Activated CD4-positive, alpha-beta T cell treated with anti-CD3 and anti-CD28 coated beads for 1 hour (primary cell): ENCODE measurements at regions not wholly inside any gene's neighbourhood (a gene's known extent, or its start where the extent isn't known, plus 50 kb on each side); places are given as distances from the start of the nearest gene placed in this dataset.
A peak's percentile ranks its signal among the peaks of the same experiment; 100 is the strongest.
"Not testable (repeated sequence)": the region's sequence is repeated elsewhere in the genome, so short reads cannot be mapped to it uniquely, and the experiment has no call there.

Experiments
- DNase-seq: peaks from one replicate; pipeline ENCODE4 v3.0.0-alpha.2; 2020

- DNase-seq, result no peak
These were observed 129.5 kb downstream of the UTP18 start for GRCh38 chr17:51389875-51390274.

- DNase-seq, result no peak
These were observed 131.8 kb downstream of the UTP18 start for GRCh38 chr17:51391982-51392654.

- DNase-seq, result no peak
These were observed 135.3 kb downstream of the UTP18 start for GRCh38 chr17:51395621-51396020.

- DNase-seq, result no peak
These were observed 137.2 kb downstream of the UTP18 start for GRCh38 chr17:51397361-51398127.

- DNase-seq, result no peak
These were observed 137.8 kb downstream of the UTP18 start for GRCh38 chr17:51398128-51398525.

- DNase-seq, result no peak
These were observed 138.3 kb downstream of the UTP18 start for GRCh38 chr17:51398687-51399086.

GRCh38 chr17:51401279-51401678 is 140.9 kb downstream of the UTP18 start:
- no peak for DNase-seq

- DNase-seq, result no peak
These were observed 142.6 kb downstream of the UTP18 start for GRCh38 chr17:51402899-51403298.

- DNase-seq, result no peak
These were observed 147.2 kb downstream of the UTP18 start for GRCh38 chr17:51407576-51407975.

- DNase-seq, result no peak
These were observed 159.1 kb downstream of the UTP18 start for GRCh38 chr17:51419476-51419875.

GRCh38 chr17:51421525-51421924 is 161.2 kb downstream of the UTP18 start:
- no peak for DNase-seq

GRCh38 chr17:51422634-51423033 is 162.3 kb downstream of the UTP18 start:
- no peak for DNase-seq

GRCh38 chr17:51423421-51424160 is 163.2 kb downstream of the UTP18 start:
- DNase-seq, result no peak

GRCh38 chr17:51425773-51426172 is 165.4 kb downstream of the UTP18 start:
- no peak for DNase-seq

- no peak for DNase-seq
These were observed 167.0 kb downstream of the UTP18 start for GRCh38 chr17:51427323-51427811.

- peak; percentile 51 for DNase-seq
These were observed 167.5 kb downstream of the UTP18 start for GRCh38 chr17:51427856-51428255.

GRCh38 chr17:51428668-51429495 is 168.5 kb downstream of the UTP18 start:
- no peak for DNase-seq

- DNase-seq, result not testable (repeated sequence)
These were observed 169.6 kb downstream of the UTP18 start for GRCh38 chr17:51429938-51430337.

GRCh38 chr17:51430591-51430990 is 170.2 kb downstream of the UTP18 start:
- no peak for DNase-seq

- DNase-seq, result no peak
These were observed 174.3 kb downstream of the UTP18 start for GRCh38 chr17:51434434-51435170.

- DNase-seq, result no peak
These were observed 174.8 kb downstream of the UTP18 start for GRCh38 chr17:51435171-51435552.

- no peak for DNase-seq
These were observed 175.3 kb downstream of the UTP18 start for GRCh38 chr17:51435641-51436091.
